Hematopoietic multipotent progenitor cell (in vitro differentiated cells): ENCODE measurements at regions not wholly inside any gene's neighbourhood (a gene's known extent, or its start where the extent isn't known, plus 50 kb on each side); places are given as distances from the start of the nearest gene placed in this dataset.

Experiments
- DNase-seq, 3 donors: peaks; one replicate each; pipeline ENCODE4 v3.0.0-alpha.2; 2011 to 2015; ENCODE audit warnings: low read depth in 2 of 3, low spot score in 2 of 3

- no peak for DNase-seq
These were observed 446.6 kb downstream of the ANKRD7 start for GRCh38 chr7:118671149-118671548.

GRCh38 chr7:118684796-118685195, 460.3 kb downstream of the ANKRD7 start:
- DNase-seq: no peak

GRCh38 chr7:118689403-118689802, 464.9 kb downstream of the ANKRD7 start:
- no peak for DNase-seq

- DNase-seq: no peak
These were observed 472.4 kb downstream of the ANKRD7 start for GRCh38 chr7:118696879-118697278.

GRCh38 chr7:118699222-118699621, 474.7 kb downstream of the ANKRD7 start:
- DNase-seq: no peak

- no peak for DNase-seq
These were observed 484.2 kb downstream of the ANKRD7 start for GRCh38 chr7:118708741-118709140.

GRCh38 chr7:118711688-118712087, 487.2 kb downstream of the ANKRD7 start:
- no peak for DNase-seq

- DNase-seq: no peak
These were observed 488.5 kb downstream of the ANKRD7 start for GRCh38 chr7:118713039-118713438.

GRCh38 chr7:118720632-118721031, 496.1 kb downstream of the ANKRD7 start:
- DNase-seq: no peak

GRCh38 chr7:118731854-118732253, 507.4 kb downstream of the ANKRD7 start:
- no peak for DNase-seq

GRCh38 chr7:118734541-118734940, 510.0 kb downstream of the ANKRD7 start:
- no peak for DNase-seq

GRCh38 chr7:118735441-118735840, 510.9 kb downstream of the ANKRD7 start:
- no peak for DNase-seq

- no peak for DNase-seq
These were observed 513.4 kb downstream of the ANKRD7 start for GRCh38 chr7:118737935-118738334.

GRCh38 chr7:118745927-118746326, 521.4 kb downstream of the ANKRD7 start:
- DNase-seq: no peak

- no peak for DNase-seq
These were observed 523.0 kb downstream of the ANKRD7 start for GRCh38 chr7:118747473-118747872.

- DNase-seq: no peak
These were observed 529.0 kb downstream of the ANKRD7 start for GRCh38 chr7:118753479-118753878.

GRCh38 chr7:118754608-118755007, 530.1 kb downstream of the ANKRD7 start:
- no peak for DNase-seq

GRCh38 chr7:118755067-118755625, 530.6 kb downstream of the ANKRD7 start:
- DNase-seq: no peak

- no peak for DNase-seq
These were observed 532.6 kb downstream of the ANKRD7 start for GRCh38 chr7:118757066-118757465.

GRCh38 chr7:118758582-118758981, 534.1 kb downstream of the ANKRD7 start:
- DNase-seq: no peak

GRCh38 chr7:118759921-118760320, 535.4 kb downstream of the ANKRD7 start:
- no peak for DNase-seq

- DNase-seq: no peak
These were observed 537.9 kb downstream of the ANKRD7 start for GRCh38 chr7:118762451-118762850.

GRCh38 chr7:118764221-118764620, 539.7 kb downstream of the ANKRD7 start:
- no peak for DNase-seq
